BE2C (cell line): ENCODE measurements at regions not wholly inside any gene's neighbourhood (a gene's known extent, or its start where the extent isn't known, plus 50 kb on each side); places are given as distances from the start of the nearest gene placed in this dataset.

ENCODE experiments used
- DNase-seq: peaks from one replicate; pipeline ENCODE4 v3.0.0-alpha.2; 2020
- H3K27me3 ChIP-seq: fragments of 250-450 bp; sonication (Bioruptor Pico); 2 replicates; pipeline ENCODE4 v1.5.1; 2020; ENCODE audit warnings: mild to moderate bottlenecking
- H3K36me3 ChIP-seq: fragments of 250-450 bp; sonication (Bioruptor Pico); 2 replicates; pipeline ENCODE4 v1.5.1; 2020; ENCODE audit warnings: mild to moderate bottlenecking
- H3K4me1 ChIP-seq: fragments of 250-450 bp; sonication (Bioruptor Pico); 2 replicates; pipeline ENCODE4 v1.5.1; 2020
- H3K4me3 ChIP-seq: 2 replicates; pipeline ENCODE4 v1.5.1; 2011; ENCODE audit warnings: low read depth, low read length
- H3K9me3 ChIP-seq: fragments of 250-450 bp; sonication (Bioruptor Pico); 2 replicates; pipeline ENCODE4 v1.5.1; 2020
- CTCF ChIP-seq: IDR thresholded peaks from 2 replicates; pipeline ENCODE4 v1.5.1; 2012; ENCODE audit warnings: mild to moderate bottlenecking, low read depth, low read length

- H3K36me3 ChIP-seq = no peaks in the 10 kb centered on the region
- TF ChIP-seq CTCF = no peak
- no peaks in the 10 kb centered on the region for H3K9me3 ChIP-seq
- H3K4me3 ChIP-seq = no peak overlapping the region
- H3K4me1 ChIP-seq = peaks cover 13% of the 10 kb centered on the region
- no peaks in the 10 kb centered on the region for H3K27me3 ChIP-seq
- DNase-seq = no peak
These were observed 122.1 kb downstream of the AQP9 start for GRCh38 chr15:58260205-58260724.

GRCh38 chr15:58260725-58261267, 122.6 kb downstream of the AQP9 start:
- no peaks in the 10 kb centered on the region for H3K27me3 ChIP-seq
- H3K4me1 ChIP-seq = peaks cover 13% of the 10 kb centered on the region
- H3K4me3 ChIP-seq = no peak overlapping the region
- H3K9me3 ChIP-seq = no peaks in the 10 kb centered on the region
- no peak for TF ChIP-seq CTCF
- DNase-seq = peak; percentile 29
- no peaks in the 10 kb centered on the region for H3K36me3 ChIP-seq

- no peak for DNase-seq
- Histone ChIP-seq H3K4me3 (no peak overlapping the region), H3K9me3 (no peaks in the 10 kb centered on the region), H3K36me3 (no peaks in the 10 kb centered on the region), H3K4me1 (peaks cover 13% of the 10 kb centered on the region), H3K27me3 (no peaks in the 10 kb centered on the region)
- no peak for TF ChIP-seq CTCF
These were observed 123.2 kb downstream of the AQP9 start for GRCh38 chr15:58261368-58261767.

GRCh38 chr15:58264053-58264971, 126.1 kb downstream of the AQP9 start:
- no peak for TF ChIP-seq CTCF
- no peaks in the 10 kb centered on the region for H3K9me3 ChIP-seq
- no peak overlapping the region for H3K4me3 ChIP-seq
- H3K36me3 ChIP-seq = no peaks in the 10 kb centered on the region
- no peaks in the 10 kb centered on the region for H3K27me3 ChIP-seq
- DNase-seq = peak; percentile 61
- peaks cover 20% of the 10 kb centered on the region for H3K4me1 ChIP-seq

GRCh38 chr15:58267051-58267450, 128.9 kb downstream of the AQP9 start:
- Histone ChIP-seq H3K27me3 (no peaks in the 10 kb centered on the region), H3K4me1 (peaks cover 14% of the 10 kb centered on the region), H3K9me3 (no peaks in the 10 kb centered on the region), H3K4me3 (no peak overlapping the region), H3K36me3 (no peaks in the 10 kb centered on the region)
- no peak for DNase-seq
- TF ChIP-seq CTCF = no peak
